ENCODE measurements at regions not wholly inside any gene's neighbourhood (a gene's known extent, or its start where the extent isn't known, plus 50 kb on each side); places are given as distances from the start of the nearest gene placed in this dataset.

GRCh38 chr13:51009597-51009996 lies 100.0 kb downstream of the RNASEH2B start:
- TF ChIP-seq CTCF (IDR thresholded peaks at IDR 0.05) (no peak), POLR2AphosphoS5 (IDR thresholded peaks at IDR 0.05; ENCODE audit: low read depth, low read length) (no peak), SIN3A (IDR thresholded peaks at IDR 0.05; ENCODE audit: borderline replicate concordance, insufficient read depth, low read depth, low read length) (no peak)

Data from Panc1 (cell line).